Stimulated activated CD4-positive, alpha-beta T cell treated with anti-CD3 and anti-CD28 coated beads, Interleukin-12 subunit alpha, Interleukin-12 subunit beta, amount 100 ng/mL, for 48 hours (primary cell): ENCODE measurements at regions not wholly inside any gene's neighbourhood (a gene's known extent, or its start where the extent isn't known, plus 50 kb on each side); places are given as distances from the start of the nearest gene placed in this dataset.
"Not testable (repeated sequence)": the region's sequence is repeated elsewhere in the genome, so short reads cannot be mapped to it uniquely, and the experiment has no call there.

Experiments
- DNase-seq, 3 donors: peaks; one replicate each; pipeline ENCODE4 v3.0.0-alpha.2; 2020; ENCODE audit warnings: low read depth in 2 of 3, low spot score in 1 of 3

DNA sequence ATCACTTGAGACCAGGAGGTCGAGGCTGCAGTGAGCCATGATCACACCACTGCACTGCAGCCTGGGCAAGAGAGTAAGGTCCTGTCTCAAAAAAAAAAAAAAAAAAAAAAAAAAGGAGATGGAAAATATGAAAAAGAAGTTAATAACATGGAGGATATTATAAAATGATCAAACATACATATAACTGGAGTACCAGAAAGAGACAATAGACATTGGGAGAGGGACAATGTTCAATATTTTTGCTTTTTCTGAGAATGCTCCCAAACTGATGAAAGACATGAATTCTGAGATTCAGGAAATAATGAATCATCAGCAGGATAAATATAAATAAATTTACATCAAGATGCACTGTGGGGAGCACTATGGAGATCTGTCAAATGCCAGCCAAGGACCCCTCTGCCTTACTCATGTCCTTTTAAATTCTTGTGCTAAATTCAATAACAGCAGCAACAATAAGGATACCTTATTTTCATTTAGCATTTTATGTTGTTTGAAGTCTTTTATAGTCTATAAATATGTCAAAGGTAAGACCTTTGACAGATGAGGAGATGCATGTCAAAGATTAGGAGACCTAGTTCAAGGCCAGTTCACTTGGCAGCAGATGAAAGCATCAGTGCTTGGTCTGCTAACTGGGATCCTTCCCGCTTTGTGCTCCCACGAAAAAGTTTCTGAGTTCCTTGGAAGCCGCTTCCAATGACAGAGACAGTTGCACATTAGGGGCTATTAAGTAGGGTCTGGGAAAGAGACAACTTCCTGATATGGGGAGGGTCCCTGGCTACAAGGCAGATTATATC lies 97.7 kb downstream of the TLR5 start:
- DNase-seq: no peak

DNA sequence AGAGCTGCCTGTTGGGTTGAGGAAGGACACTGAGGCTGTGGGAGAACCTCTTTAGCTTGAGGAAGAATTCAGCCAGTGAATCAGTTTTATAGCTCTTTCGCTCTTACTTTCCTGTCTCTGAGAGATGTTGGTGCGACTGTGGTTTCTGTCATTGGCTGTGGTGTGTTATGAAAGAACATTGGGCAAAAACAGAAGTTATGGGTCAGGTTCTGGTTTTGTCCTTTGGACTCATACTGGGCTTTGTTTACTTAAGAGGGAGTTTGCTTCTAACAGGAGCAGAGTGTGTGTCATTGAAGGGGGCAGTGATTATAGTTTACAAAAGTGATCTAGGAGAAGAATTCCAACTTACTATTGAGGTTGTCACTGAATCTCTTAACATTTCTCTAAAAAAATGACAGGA lies 97.0 kb downstream of the TLR5 start:
- no peak for DNase-seq

DNA sequence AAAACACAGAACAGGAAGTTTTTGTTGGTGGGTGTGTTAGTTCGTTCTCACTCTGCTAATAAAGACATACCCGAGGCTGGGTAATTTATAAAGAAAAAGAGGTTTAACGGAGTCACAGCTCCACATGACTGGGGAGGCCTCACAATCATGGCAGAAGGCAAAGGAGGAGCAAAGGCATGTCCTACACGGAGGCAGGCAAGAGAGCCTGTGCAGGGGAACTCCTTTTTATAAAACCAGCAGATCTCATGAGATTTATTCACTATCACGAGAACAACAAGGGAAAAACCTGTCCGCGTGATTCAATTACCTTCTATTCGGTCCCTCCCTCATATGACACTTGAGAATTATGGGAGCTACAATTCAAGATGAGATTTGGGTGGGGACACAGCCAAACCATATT lies 96.6 kb downstream of the TLR5 start:
- not testable (repeated sequence) for DNase-seq

GRCh38 chr1:223048026-223048425 lies 95.0 kb downstream of the TLR5 start:
- DNase-seq: no peak

GRCh38 chr1:223052462-223052861 lies 90.6 kb downstream of the TLR5 start:
- no peak for DNase-seq

GRCh38 chr1:223052931-223053330 lies 90.1 kb downstream of the TLR5 start:
- DNase-seq: no peak

- no peak for DNase-seq
Observed at GRCh38 chr1:223056802-223057201, 86.2 kb downstream of the TLR5 start.

DNA sequence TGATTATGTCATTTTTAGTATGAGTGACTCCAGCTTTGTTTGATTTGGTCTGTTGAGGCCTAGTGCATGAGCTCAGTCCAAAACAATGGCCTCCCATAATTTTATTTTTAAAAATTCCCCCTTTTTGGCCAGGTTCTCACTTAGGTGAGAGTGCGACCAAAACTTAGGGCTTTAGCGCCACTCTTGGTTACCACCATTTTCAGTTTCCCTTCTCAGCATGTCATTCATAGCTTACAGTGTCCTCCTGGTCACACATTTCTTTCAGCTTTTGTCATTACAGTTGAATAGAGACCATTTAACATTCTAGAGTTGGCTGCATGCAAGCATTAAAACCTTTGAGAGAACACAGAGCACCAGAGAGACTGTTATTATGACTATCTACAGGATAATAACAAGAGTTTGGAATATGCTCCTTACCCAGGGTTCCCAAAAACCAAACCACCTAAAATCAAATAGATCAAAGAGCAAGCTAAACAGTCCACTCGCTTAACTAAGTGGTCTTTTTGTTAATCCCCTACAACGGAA lies 85.4 kb downstream of the TLR5 start:
- no peak for DNase-seq
